NCI-H510A treated with DMSO at 0.1 percent for 48 hours (cell line): ENCODE measurements at regions not wholly inside any gene's neighbourhood (a gene's known extent, or its start where the extent isn't known, plus 50 kb on each side); places are given as distances from the start of the nearest gene placed in this dataset.

Experiments used
- DNase-seq: peaks from one replicate; lab custom pipeline; 2025; lab: John Stamatoyannopoulos, UW

GRCh38 chr5:29662876-29663275 is 1530.6 kb upstream of the CDH6 start:
- DNase-seq: no peak

- no peak for DNase-seq
Measured at GRCh38 chr5:29654954-29655353, 1538.5 kb upstream of the CDH6 start.

- DNase-seq: no peak
Measured at GRCh38 chr5:29649321-29649720, 1544.2 kb upstream of the CDH6 start.

GRCh38 chr5:29642601-29643000 is 1550.9 kb upstream of the CDH6 start:
- no peak for DNase-seq

- DNase-seq: no peak
Measured at GRCh38 chr5:29614206-29614605, 1579.3 kb upstream of the CDH6 start.

GRCh38 chr5:29588236-29588635 is 1605.2 kb upstream of the CDH6 start:
- DNase-seq: no peak

- no peak for DNase-seq
Measured at GRCh38 chr5:29587832-29588231, 1605.7 kb upstream of the CDH6 start.

- no peak for DNase-seq
Measured at GRCh38 chr5:29568028-29568427, 1625.5 kb upstream of the CDH6 start.

GRCh38 chr5:29561564-29561963 is 1631.9 kb upstream of the CDH6 start:
- no peak for DNase-seq

GRCh38 chr5:29550523-29550922 is 1643.0 kb upstream of the CDH6 start:
- DNase-seq: no peak

GRCh38 chr5:29548262-29548661 is 1645.2 kb upstream of the CDH6 start:
- no peak for DNase-seq

GRCh38 chr5:29547236-29547865 is 1646.1 kb upstream of the CDH6 start:
- no peak for DNase-seq

- DNase-seq: no peak
Measured at GRCh38 chr5:29543501-29543900, 1650.0 kb upstream of the CDH6 start.

- no peak for DNase-seq
Measured at GRCh38 chr5:29524227-29524626, 1669.3 kb upstream of the CDH6 start.

- no peak for DNase-seq
Measured at GRCh38 chr5:29518176-29518575, 1675.3 kb upstream of the CDH6 start.

GRCh38 chr5:29516224-29516623 is 1677.3 kb upstream of the CDH6 start:
- no peak for DNase-seq

GRCh38 chr5:29508131-29508530 is 1685.4 kb upstream of the CDH6 start:
- DNase-seq: no peak

- DNase-seq: no peak
Measured at GRCh38 chr5:29504411-29504810, 1689.1 kb upstream of the CDH6 start.

- no peak for DNase-seq
Measured at GRCh38 chr5:29498860-29499259, 1694.6 kb upstream of the CDH6 start.

GRCh38 chr5:29498412-29498811 is 1695.1 kb upstream of the CDH6 start:
- DNase-seq: no peak

GRCh38 chr5:29485333-29485732 is 1708.2 kb upstream of the CDH6 start:
- DNase-seq: no peak

- no peak for DNase-seq
Measured at GRCh38 chr5:29469581-29469980, 1723.9 kb upstream of the CDH6 start.

- DNase-seq: no peak
Measured at GRCh38 chr5:29462241-29462640, 1731.2 kb upstream of the CDH6 start.

- no peak for DNase-seq
Measured at GRCh38 chr5:29460971-29461559, 1732.4 kb upstream of the CDH6 start.
